Mammary epithelial cell (primary cell): ENCODE measurements at regions not wholly inside any gene's neighbourhood (a gene's known extent, or its start where the extent isn't known, plus 50 kb on each side); places are given as distances from the start of the nearest gene placed in this dataset.

Source experiments
- CTCF ChIP-seq, 2 donors: IDR thresholded peaks in 1 of 2; conservative IDR thresholded peaks in 1 of 2; 2 replicates each; pipeline ENCODE4 v1.5.1; 2011 to 2012; ENCODE audit warnings: inconsistent platforms in 2 of 2, low read length in 2 of 2, mild to moderate bottlenecking in 2 of 2, control low read depth in 1 of 2, low read depth in 1 of 2; ENCODE audit not compliant: insufficient read depth in 1 of 2; ENCODE audit errors: extremely low read depth in 1 of 2
- EZH2 ChIP-seq: IDR thresholded peaks from 2 replicates; pipeline ENCODE4 v1.6.1; 2012; ENCODE audit warnings: low read length, inconsistent platforms, borderline replicate concordance

GRCh38 chr5:121221483-121221882 is 630.2 kb upstream of the FTMT start:
- TF ChIP-seq CTCF (conservative IDR thresholded peaks at IDR 0.05 in 1 of 2, IDR thresholded peaks at IDR 0.05 in 1 of 2; ENCODE audit: extremely low read depth in 1 of 2, insufficient read depth in 1 of 2, low read depth in 1 of 2, low read length in 2 of 2) (no peak), EZH2 (no peak)
